NT2/D1 (cell line): ENCODE measurements at regions not wholly inside any gene's neighbourhood (a gene's known extent, or its start where the extent isn't known, plus 50 kb on each side); places are given as distances from the start of the nearest gene placed in this dataset.

ENCODE experiments used
- DNase-seq: peaks from one replicate; pipeline ENCODE4 v3.0.0-alpha.2; 2011; ENCODE audit warnings: low read depth, low spot score
- H3K27me3 ChIP-seq: 2 replicates; pipeline ENCODE4 v1.6.0; 2011; ENCODE audit warnings: mild to moderate bottlenecking; ENCODE audit not compliant: insufficient read length, insufficient read depth
- H3K36me3 ChIP-seq: 2 replicates; pipeline ENCODE4 v1.6.1; 2011; ENCODE audit warnings: mild to moderate bottlenecking, low read length, mixed read lengths; ENCODE audit not compliant: insufficient read depth, insufficient read length
- H3K4me1 ChIP-seq: 2 replicates; pipeline ENCODE4 v1.5.1; 2011; ENCODE audit not compliant: insufficient read depth, insufficient read length
- H3K4me3 ChIP-seq: 2 replicates; pipeline ENCODE4 v1.5.1; 2011; ENCODE audit warnings: low read depth; ENCODE audit not compliant: insufficient read length
- H3K9ac ChIP-seq: 2 replicates; pipeline ENCODE4 v1.6.0; 2011; ENCODE audit warnings: low read depth; ENCODE audit not compliant: insufficient read length
- H3K9me3 ChIP-seq: 2 replicates; pipeline ENCODE4 v1.5.1; 2011; ENCODE audit warnings: mild to moderate bottlenecking, low read length; ENCODE audit not compliant: insufficient read depth
- SUZ12 ChIP-seq: IDR thresholded peaks from 2 replicates; pipeline ENCODE4 v1.6.1; 2011; ENCODE audit not compliant: insufficient read length, insufficient read depth; ENCODE audit errors: extremely low read depth
- YY1 ChIP-seq: IDR thresholded peaks from 2 replicates; pipeline ENCODE4 v1.6.1; 2011; ENCODE audit not compliant: insufficient read length, insufficient read depth
- ZNF274 ChIP-seq: IDR thresholded peaks from 2 replicates; pipeline ENCODE4 v1.6.1; 2011; ENCODE audit warnings: mild to moderate bottlenecking, low read depth, low read length

DNA sequence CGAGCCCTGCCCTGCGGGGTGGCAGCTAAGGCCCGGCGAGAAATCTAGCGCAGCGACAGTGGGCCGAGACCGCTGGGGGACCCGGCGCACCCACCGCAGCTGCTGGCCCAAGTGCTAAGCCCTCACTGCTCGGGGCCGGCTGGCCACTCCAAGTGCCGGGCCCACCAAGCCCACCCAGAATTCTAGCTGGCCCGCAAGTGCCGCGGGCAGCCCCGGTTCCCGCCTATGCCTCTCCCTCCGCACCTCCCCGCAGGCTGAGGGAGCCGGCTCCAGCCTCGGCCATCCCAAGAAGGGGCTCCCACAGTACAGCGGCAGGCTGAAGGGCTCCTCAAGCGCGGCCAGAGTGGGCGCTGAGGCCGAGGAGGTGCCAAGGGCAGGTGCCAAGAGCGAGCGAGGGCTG, 55.2 kb upstream of the RND3 start:
- no peaks in the 10 kb centered on the region for H3K27me3 ChIP-seq
- no peak overlapping the region for H3K4me3 ChIP-seq
- no peaks in the 10 kb centered on the region for H3K36me3 ChIP-seq
- H3K9me3 ChIP-seq = peaks cover 3% of the 10 kb centered on the region; the same call in 1 of the 2 replicates
- DNase-seq = no peak
- H3K4me1 ChIP-seq = no peaks in the 10 kb centered on the region
- H3K9ac ChIP-seq = no peak overlapping the region
- TF ChIP-seq ZNF274 (no peak), SUZ12 (no peak), YY1 (no peak)

DNA sequence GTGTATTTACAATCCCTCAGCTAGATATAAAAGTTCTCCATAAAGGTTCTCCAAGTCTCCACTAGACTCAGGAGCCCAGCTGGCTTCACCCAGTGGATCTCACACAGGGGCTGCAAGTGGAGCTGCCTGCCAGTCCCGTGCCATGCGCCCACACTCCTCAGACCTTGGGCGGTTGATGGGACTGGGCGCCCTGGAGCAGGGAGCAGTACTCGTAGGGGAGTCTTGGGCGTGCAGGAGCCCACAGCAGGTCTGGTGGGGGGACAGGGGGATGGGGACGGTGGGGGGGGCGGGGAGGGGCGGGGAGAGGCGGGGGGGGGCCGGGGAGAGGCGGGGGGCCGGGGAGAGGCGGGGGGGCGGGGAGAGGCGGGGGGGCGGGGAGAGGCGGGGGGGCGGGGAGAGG, 54.7 kb upstream of the RND3 start:
- Histone ChIP-seq H3K9me3 (peaks cover 8% of the 10 kb centered on the region; the same call in 1 of the 2 replicates), H3K27me3 (no peaks in the 10 kb centered on the region), H3K9ac (no peak overlapping the region), H3K36me3 (no peaks in the 10 kb centered on the region), H3K4me1 (no peaks in the 10 kb centered on the region), H3K4me3 (no peak overlapping the region)
- no peak for TF ChIP-seq YY1
- TF ChIP-seq ZNF274 = no peak
- no peak for TF ChIP-seq SUZ12
- no peak for DNase-seq

DNA sequence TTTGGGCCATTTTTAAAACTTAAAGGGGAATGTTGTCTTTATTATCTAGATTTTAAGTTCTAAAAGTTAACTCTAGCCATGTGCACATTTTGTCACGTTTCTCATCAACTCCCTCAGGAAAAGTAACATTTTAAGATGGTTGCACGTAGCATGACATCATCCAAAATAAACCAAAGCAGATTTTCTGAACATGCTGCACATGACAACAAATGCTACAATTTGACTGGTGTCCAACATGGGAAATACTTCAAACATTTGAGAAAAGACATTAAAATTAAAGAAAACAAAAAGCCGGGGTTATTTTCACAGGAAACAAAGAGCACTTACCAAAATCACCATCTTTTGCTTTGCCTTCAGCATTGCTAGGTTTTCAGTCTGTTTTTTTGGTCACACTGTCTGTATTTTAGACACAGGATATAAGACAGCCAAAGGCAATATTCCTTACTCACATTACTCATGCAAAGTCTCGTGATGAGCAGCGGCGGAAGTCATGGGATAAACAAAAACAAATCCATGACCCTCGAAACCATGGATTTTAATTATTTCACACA, 51.3 kb upstream of the RND3 start:
- H3K4me1 ChIP-seq = no peaks in the 10 kb centered on the region
- no peaks in the 10 kb centered on the region for H3K27me3 ChIP-seq
- no peak for DNase-seq
- no peak overlapping the region for H3K4me3 ChIP-seq
- H3K9ac ChIP-seq = no peak overlapping the region
- H3K36me3 ChIP-seq = no peaks in the 10 kb centered on the region
- peaks cover 28% of the 10 kb centered on the region for H3K9me3 ChIP-seq
- TF ChIP-seq YY1 (no peak), SUZ12 (no peak), ZNF274 (no peak)
